Neural progenitor cell (in vitro differentiated cells): ENCODE measurements at regions not wholly inside any gene's neighbourhood (a gene's known extent, or its start where the extent isn't known, plus 50 kb on each side); places are given as distances from the start of the nearest gene placed in this dataset.

Experiments
- EZH2 ChIP-seq: fragments of 200-600 bp; sonication (generic); IDR thresholded peaks from 2 replicates; pipeline ENCODE4 v1.6.1; 2017; ENCODE audit warnings: antibody characterized with exemption, mild to moderate bottlenecking, moderate library complexity
- TF ChIP-seq, protein P1 (sequence below): fragments of 200-600 bp; sonication (generic); IDR thresholded peaks from 2 replicates; pipeline ENCODE4 v1.5.1; 2017; ENCODE audit warnings: antibody characterized with exemption, mild to moderate bottlenecking

DNA sequence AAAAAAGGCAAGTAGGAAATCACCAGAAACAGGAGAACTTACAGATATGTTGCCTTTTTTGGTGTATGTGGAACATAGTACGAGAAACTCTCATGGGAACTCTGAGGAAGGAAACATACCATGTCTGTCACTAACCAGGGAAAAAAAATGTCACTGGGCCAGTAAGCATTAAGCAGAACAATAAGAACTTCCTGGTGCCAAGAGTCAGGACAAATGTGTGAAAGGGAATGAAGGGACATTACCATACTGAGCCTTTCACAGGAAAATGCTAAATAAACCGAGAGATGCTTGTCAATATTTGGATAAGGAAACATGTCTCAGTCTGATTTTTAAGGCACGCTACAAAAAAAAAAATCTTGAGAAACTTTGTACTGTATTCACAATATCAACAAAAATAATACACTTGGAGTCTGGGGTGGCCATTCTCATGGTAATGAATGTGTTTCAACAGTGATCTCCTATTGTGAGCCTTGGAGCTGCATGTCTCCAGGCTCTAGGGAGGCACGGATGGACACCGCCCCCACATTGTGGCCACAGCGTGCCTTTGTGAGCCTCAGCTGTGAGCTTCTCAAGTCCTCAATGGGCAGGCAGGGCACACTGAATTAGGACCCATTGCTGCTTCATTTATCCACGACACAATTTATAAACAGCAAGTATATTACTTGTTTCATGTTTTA, 113.0 kb upstream of the ARGLU1 start:
- TF ChIP-seq, protein P1, sequence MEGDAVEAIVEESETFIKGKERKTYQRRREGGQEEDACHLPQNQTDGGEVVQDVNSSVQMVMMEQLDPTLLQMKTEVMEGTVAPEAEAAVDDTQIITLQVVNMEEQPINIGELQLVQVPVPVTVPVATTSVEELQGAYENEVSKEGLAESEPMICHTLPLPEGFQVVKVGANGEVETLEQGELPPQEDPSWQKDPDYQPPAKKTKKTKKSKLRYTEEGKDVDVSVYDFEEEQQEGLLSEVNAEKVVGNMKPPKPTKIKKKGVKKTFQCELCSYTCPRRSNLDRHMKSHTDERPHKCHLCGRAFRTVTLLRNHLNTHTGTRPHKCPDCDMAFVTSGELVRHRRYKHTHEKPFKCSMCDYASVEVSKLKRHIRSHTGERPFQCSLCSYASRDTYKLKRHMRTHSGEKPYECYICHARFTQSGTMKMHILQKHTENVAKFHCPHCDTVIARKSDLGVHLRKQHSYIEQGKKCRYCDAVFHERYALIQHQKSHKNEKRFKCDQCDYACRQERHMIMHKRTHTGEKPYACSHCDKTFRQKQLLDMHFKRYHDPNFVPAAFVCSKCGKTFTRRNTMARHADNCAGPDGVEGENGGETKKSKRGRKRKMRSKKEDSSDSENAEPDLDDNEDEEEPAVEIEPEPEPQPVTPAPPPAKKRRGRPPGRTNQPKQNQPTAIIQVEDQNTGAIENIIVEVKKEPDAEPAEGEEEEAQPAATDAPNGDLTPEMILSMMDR: no peak
- no peak for TF ChIP-seq EZH2
